ENCODE measurements at regions not wholly inside any gene's neighbourhood (a gene's known extent, or its start where the extent isn't known, plus 50 kb on each side); places are given as distances from the start of the nearest gene placed in this dataset.

- no CpG with 5 or more reads among the region's 8 CpGs for WGBS (ENCODE audit: extremely low coverage, insufficient coverage, insufficient read length)
- H3K4me3 ChIP-seq (ENCODE audit: low read depth, low read length) = no peak overlapping the region
- no peaks in the 10 kb centered on the region for H3K79me1 ChIP-seq (ENCODE audit: low read length)
- H3K4ac ChIP-seq (ENCODE audit: low read depth, low read length) = no peak overlapping the region
- no peaks in the 10 kb centered on the region for H3K27me3 ChIP-seq (ENCODE audit: insufficient read depth, low read length)
- H2AFZ ChIP-seq (ENCODE audit: insufficient read depth, low read length, poor library complexity) = no peak overlapping the region
- H4K8ac ChIP-seq (ENCODE audit: low read depth, low read length) = no peak overlapping the region
- H2BK120ac ChIP-seq (ENCODE audit: insufficient read depth, low read length, poor library complexity) = no peak overlapping the region
- H2BK5ac ChIP-seq (ENCODE audit: low read depth, low read length, poor library complexity) = no peak overlapping the region
- H3K36me3 ChIP-seq (ENCODE audit: control insufficient read depth in 1 of 2, insufficient read depth in 2 of 2, low read length in 2 of 2) = no peaks in the 10 kb centered on the region
- no peak overlapping the region for H3K18ac ChIP-seq (ENCODE audit: low read length)
- H3K9me3 ChIP-seq (ENCODE audit: insufficient read depth, low read depth, low read length) = no peaks in the 10 kb centered on the region
- H2AK5ac ChIP-seq (ENCODE audit: low read length) = no peak overlapping the region
- H3K4me1 ChIP-seq (ENCODE audit: control insufficient read depth in 1 of 2, insufficient read depth in 2 of 2, low read length in 2 of 2) = no peaks in the 10 kb centered on the region
- no peak overlapping the region for H4K91ac ChIP-seq (ENCODE audit: low read depth, low read length)
- no peak overlapping the region for H3K9ac ChIP-seq (ENCODE audit: low read length)
- DNase-seq = no peak
- H2BK12ac ChIP-seq (ENCODE audit: low read length) = no peak overlapping the region
- H3K4me2 ChIP-seq (ENCODE audit: low read length) = no peak overlapping the region
- no peak overlapping the region for H3K14ac ChIP-seq (ENCODE audit: low read length)
- no peak overlapping the region for H4K12ac ChIP-seq (ENCODE audit: low read depth, low read length)
- no peaks in the 10 kb centered on the region for H3K79me2 ChIP-seq (ENCODE audit: control insufficient read depth, insufficient read depth, low read length, poor library complexity)
- no peak overlapping the region for H3K27ac ChIP-seq (ENCODE audit: low read depth, low read length)
- H3K23ac ChIP-seq (ENCODE audit: low read length) = no peak overlapping the region
These were observed 647.3 kb downstream of the SOCS6 start for GRCh38 chr18:70936160-70936559.

DNA sequence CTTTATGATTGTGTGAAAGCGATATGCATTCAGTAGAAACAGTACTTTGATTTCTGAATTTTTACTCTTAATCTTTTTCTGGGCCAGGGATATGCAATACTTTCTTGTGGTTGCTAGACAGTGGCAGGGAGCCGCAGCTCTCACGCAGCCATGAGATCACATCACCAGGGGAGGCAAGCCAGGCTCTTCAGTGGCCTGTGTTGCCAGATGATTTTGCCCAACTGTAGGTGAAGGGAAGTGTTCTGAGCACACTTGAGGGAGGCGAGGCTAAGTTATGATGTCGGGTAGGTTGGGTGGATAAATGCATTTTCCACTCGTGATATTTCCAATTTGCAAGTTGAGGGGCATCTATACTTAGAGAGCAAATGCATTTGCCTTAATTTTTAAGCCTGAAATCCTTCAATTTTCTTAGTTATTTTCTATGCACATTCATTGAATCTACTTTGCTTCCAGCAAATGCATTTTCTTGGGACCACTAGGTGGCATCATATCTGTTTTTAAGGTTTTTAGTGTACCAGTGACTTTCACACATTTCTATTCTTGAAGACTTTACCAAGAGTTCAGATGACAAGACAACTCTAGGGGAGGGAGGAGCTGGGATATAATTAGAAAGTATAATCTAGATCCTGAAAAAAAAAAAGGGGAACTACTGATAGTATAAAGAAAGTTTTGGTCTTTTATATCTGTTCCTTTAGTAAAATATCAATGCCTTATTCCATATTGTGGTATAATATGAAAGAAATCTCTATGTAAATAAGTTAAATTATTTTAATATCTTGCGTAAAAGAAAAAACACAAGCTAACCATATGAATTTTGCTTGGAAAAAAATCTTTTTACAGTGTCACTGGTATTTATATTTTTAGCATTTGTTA, 643.3 kb downstream of the SOCS6 start:
- Histone ChIP-seq H3K9ac (ENCODE audit: low read length) (no peak overlapping the region), H3K14ac (ENCODE audit: low read length) (no peak overlapping the region), H3K4me2 (ENCODE audit: low read length) (no peak overlapping the region), H3K4me1 (ENCODE audit: control insufficient read depth in 1 of 2, insufficient read depth in 2 of 2, low read length in 2 of 2) (no peaks in the 10 kb centered on the region), H4K91ac (ENCODE audit: low read depth, low read length) (no peak overlapping the region), H3K4ac (ENCODE audit: low read depth, low read length) (no peak overlapping the region), H3K4me3 (ENCODE audit: low read depth, low read length) (no peak overlapping the region), H2AK5ac (ENCODE audit: low read length) (no peak overlapping the region), H2BK12ac (ENCODE audit: low read length) (no peak overlapping the region), H3K36me3 (ENCODE audit: control insufficient read depth in 1 of 2, insufficient read depth in 2 of 2, low read length in 2 of 2) (no peaks in the 10 kb centered on the region), H3K9me3 (ENCODE audit: insufficient read depth, low read depth, low read length) (no peaks in the 10 kb centered on the region), H3K18ac (ENCODE audit: low read length) (no peak overlapping the region), H3K79me1 (ENCODE audit: low read length) (no peaks in the 10 kb centered on the region), H3K27ac (ENCODE audit: low read depth, low read length) (no peak overlapping the region), H2BK120ac (ENCODE audit: insufficient read depth, low read length, poor library complexity) (no peak overlapping the region), H4K8ac (ENCODE audit: low read depth, low read length) (no peak overlapping the region), H3K79me2 (ENCODE audit: control insufficient read depth, insufficient read depth, low read length, poor library complexity) (no peaks in the 10 kb centered on the region), H4K12ac (ENCODE audit: low read depth, low read length) (no peak overlapping the region), H2BK5ac (ENCODE audit: low read depth, low read length, poor library complexity) (no peak overlapping the region), H3K27me3 (ENCODE audit: insufficient read depth, low read length) (no peaks in the 10 kb centered on the region), H3K23ac (ENCODE audit: low read length) (no peak overlapping the region), H2AFZ (ENCODE audit: insufficient read depth, low read length, poor library complexity) (no peak overlapping the region)
- peak in 1 of 2 donors; percentile 42 for DNase-seq
- no CpG with 5 or more reads among the region's 7 CpGs for WGBS (ENCODE audit: extremely low coverage, insufficient coverage, insufficient read length)

DNA sequence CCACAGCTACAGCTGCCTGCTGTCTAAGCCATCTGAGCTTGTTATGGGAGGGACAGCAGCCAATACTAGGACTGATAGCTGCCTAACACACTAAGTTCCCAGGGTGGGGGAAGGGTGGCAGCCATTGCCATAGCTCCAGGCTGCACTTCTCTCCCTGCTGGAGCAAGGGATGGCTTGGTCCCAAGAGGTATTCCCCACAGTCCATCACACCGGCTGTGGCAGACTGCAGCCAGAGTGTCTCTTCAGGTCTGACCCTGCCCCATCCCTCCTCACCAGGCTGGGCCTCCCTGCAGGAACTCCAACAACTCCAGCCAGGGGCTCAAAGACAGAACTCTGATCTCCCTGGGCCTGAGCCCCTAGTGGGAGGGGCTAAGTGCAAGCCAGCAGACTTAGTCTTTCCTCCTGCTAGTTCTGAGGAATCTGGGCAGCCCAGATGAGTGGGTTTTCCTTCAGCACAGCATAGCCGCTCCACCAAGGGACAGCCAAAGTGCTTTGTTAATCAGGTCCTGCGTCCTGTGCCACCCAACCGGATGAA, 632.1 kb downstream of the SOCS6 start:
- Histone ChIP-seq H3K36me3 (ENCODE audit: control insufficient read depth in 1 of 2, insufficient read depth in 2 of 2, low read length in 2 of 2) (no peaks in the 10 kb centered on the region), H3K9ac (ENCODE audit: low read length) (peak overlapping the region; percentile 31), H2BK120ac (ENCODE audit: insufficient read depth, low read length, poor library complexity) (no peak overlapping the region), H2BK5ac (ENCODE audit: low read depth, low read length, poor library complexity) (no peak overlapping the region), H3K79me1 (ENCODE audit: low read length) (no peaks in the 10 kb centered on the region), H3K23ac (ENCODE audit: low read length) (no peak overlapping the region), H2BK12ac (ENCODE audit: low read length) (no peak overlapping the region), H2AK5ac (ENCODE audit: low read length) (no peak overlapping the region), H4K8ac (ENCODE audit: low read depth, low read length) (no peak overlapping the region), H3K4ac (ENCODE audit: low read depth, low read length) (no peak overlapping the region), H3K9me3 (ENCODE audit: insufficient read depth, low read depth, low read length) (peaks cover 2% of the 10 kb centered on the region), H3K79me2 (ENCODE audit: control insufficient read depth, insufficient read depth, low read length, poor library complexity) (no peaks in the 10 kb centered on the region), H3K14ac (ENCODE audit: low read length) (no peak overlapping the region), H3K27ac (ENCODE audit: low read depth, low read length) (no peak overlapping the region), H4K91ac (ENCODE audit: low read depth, low read length) (no peak overlapping the region), H3K27me3 (ENCODE audit: insufficient read depth, low read length) (no peaks in the 10 kb centered on the region), H3K4me2 (ENCODE audit: low read length) (no peak overlapping the region), H4K12ac (ENCODE audit: low read depth, low read length) (no peak overlapping the region), H3K4me3 (ENCODE audit: low read depth, low read length) (no peak overlapping the region), H3K4me1 (ENCODE audit: control insufficient read depth in 1 of 2, insufficient read depth in 2 of 2, low read length in 2 of 2) (no peaks in the 10 kb centered on the region), H2AFZ (ENCODE audit: insufficient read depth, low read length, poor library complexity) (no peak overlapping the region), H3K18ac (ENCODE audit: low read length) (no peak overlapping the region)
- no peak for DNase-seq
- WGBS (ENCODE audit: extremely low coverage, insufficient coverage, insufficient read length) = no CpG with 5 or more reads among the region's 4 CpGs

GRCh38 chr18:70907673-70908072, 618.8 kb downstream of the SOCS6 start:
- no CpG with 5 or more reads among the region's 3 CpGs for WGBS (ENCODE audit: extremely low coverage, insufficient coverage, insufficient read length)

More at GRCh38 chr18:70907673-70908072, 618.8 kb downstream of the SOCS6 start:
- Histone ChIP-seq H3K79me2 (ENCODE audit: control insufficient read depth, insufficient read depth, low read length, poor library complexity) (no peaks in the 10 kb centered on the region), H3K4ac (ENCODE audit: low read depth, low read length) (no peak overlapping the region), H3K9me3 (ENCODE audit: insufficient read depth, low read depth, low read length) (no peaks in the 10 kb centered on the region), H3K27me3 (ENCODE audit: insufficient read depth, low read length) (no peaks in the 10 kb centered on the region), H3K23ac (ENCODE audit: low read length) (no peak overlapping the region), H3K36me3 (ENCODE audit: control insufficient read depth in 1 of 2, insufficient read depth in 2 of 2, low read length in 2 of 2) (no peaks in the 10 kb centered on the region), H2BK5ac (ENCODE audit: low read depth, low read length, poor library complexity) (no peak overlapping the region), H3K79me1 (ENCODE audit: low read length) (no peaks in the 10 kb centered on the region), H4K12ac (ENCODE audit: low read depth, low read length) (no peak overlapping the region), H3K18ac (ENCODE audit: low read length) (no peak overlapping the region), H3K14ac (ENCODE audit: low read length) (no peak overlapping the region), H3K27ac (ENCODE audit: low read depth, low read length) (no peak overlapping the region), H3K9ac (ENCODE audit: low read length) (no peak overlapping the region), H2BK120ac (ENCODE audit: insufficient read depth, low read length, poor library complexity) (no peak overlapping the region), H4K8ac (ENCODE audit: low read depth, low read length) (no peak overlapping the region), H3K4me2 (ENCODE audit: low read length) (no peak overlapping the region), H2AFZ (ENCODE audit: insufficient read depth, low read length, poor library complexity) (no peak overlapping the region), H3K4me1 (ENCODE audit: control insufficient read depth in 1 of 2, insufficient read depth in 2 of 2, low read length in 2 of 2) (no peaks in the 10 kb centered on the region), H2BK12ac (ENCODE audit: low read length) (no peak overlapping the region), H3K4me3 (ENCODE audit: low read depth, low read length) (no peak overlapping the region), H4K91ac (ENCODE audit: low read depth, low read length) (no peak overlapping the region), H2AK5ac (ENCODE audit: low read length) (no peak overlapping the region)
- no peak for DNase-seq
